NCI-H345 (cell line): ENCODE measurements at regions not wholly inside any gene's neighbourhood (a gene's known extent, or its start where the extent isn't known, plus 50 kb on each side); places are given as distances from the start of the nearest gene placed in this dataset.
A peak's percentile ranks its signal among the peaks of the same experiment; 100 is the strongest.

ENCODE experiments used
- DNase-seq: peaks from one replicate; lab custom pipeline; 2025; lab: John Stamatoyannopoulos, UW

DNA sequence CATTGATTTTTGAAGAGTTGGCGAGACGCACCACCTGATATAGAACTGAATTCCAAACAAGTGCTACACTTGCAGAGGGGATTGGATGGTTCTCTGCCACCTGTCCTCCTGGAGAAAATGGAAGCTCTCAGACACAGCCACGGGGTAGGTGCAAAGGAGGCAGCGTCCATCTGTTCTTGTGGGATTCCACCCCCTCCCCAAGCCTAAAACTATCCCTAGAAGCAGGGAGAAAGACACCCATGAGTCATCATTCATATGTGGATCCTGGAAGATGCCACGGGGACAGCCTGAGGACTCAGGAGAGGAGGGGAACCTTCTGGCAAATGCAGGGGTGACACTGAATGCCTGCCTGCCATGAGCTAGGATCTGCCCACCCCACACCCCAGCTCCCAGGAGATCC is 171.3 kb upstream of the CST7 start:
- no peak for DNase-seq

GRCh38 chr20:24778585-24779031 is 170.5 kb upstream of the CST7 start:
- DNase-seq, result no peak

DNA sequence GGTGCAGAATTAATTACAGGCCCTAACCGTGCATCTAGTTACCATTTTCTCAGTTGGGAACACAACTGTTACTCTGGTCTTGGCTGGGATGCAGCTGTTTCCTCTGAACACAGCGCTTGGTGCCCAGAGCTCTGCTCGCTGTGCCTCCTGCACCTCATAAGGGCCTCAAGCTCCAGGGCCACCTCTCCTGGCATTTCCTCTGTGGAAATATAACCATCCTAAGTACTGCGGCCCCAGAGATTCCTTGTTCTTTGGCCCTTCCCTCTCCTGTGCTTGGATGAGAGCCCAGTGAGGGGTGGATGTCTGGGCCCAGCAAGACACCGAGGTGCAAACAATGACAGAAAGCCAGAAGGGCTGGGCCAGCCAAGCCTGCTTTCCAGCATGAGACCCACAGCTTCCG is 169.9 kb upstream of the CST7 start:
- DNase-seq, result peak; percentile 43

DNA sequence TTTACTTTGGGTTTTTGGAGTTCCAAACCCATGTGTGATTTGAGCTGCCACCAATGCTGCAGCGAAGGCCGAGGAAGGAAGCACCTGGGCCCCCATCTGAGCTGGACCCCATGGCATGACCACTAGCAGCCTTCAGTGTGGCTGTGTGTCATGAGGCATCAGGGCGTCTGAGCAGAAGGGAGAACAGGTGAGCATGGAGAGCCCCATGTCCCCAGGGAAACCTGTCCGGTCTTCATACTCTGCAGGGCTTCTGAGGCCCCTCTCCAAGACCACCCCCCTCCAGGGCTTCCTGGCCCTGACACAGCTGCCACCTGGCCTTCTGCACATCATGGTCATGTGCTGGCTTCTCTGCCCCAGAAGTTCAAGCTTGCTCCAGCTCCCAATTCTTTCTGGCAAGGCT is 169.1 kb upstream of the CST7 start:
- no peak for DNase-seq

DNA sequence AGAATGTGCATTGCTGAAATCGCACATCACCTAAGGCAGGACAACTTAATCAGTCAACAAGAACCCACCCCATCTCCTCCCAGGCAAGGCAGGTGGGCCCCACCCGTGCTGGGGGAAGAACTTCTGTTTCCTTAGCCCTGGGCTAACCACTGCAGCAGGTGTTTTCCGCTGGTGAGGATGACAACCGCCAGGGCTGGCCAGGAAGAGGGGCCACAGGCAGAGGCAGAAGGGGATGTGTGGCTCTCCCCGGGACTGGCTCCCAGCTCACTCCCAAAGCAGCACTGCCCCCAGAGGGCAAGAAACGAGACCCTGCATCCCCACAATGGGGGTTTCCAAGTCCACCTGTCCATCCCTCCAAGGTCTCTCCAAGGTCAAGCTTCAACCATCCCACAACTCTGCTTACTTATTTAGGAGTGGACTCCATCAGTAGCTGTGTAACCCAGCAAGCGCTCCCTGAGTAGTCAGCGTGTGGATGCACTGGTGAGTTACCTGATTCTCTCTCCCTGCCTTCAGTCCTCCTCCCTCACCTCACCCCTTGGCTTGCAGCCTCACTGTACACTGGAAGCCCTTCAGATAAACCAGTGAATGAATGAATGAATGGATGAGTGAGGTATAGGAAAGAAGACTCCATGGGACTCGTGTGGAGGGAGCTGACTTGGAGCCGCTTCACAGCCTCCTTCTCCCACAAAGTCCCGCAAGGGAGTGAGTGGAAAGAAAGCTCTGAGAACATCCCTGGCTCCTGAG is 168.2 kb upstream of the CST7 start:
- no peak for DNase-seq

GRCh38 chr20:24781418-24781980 is 167.6 kb upstream of the CST7 start:
- peak; percentile 27 for DNase-seq

DNA sequence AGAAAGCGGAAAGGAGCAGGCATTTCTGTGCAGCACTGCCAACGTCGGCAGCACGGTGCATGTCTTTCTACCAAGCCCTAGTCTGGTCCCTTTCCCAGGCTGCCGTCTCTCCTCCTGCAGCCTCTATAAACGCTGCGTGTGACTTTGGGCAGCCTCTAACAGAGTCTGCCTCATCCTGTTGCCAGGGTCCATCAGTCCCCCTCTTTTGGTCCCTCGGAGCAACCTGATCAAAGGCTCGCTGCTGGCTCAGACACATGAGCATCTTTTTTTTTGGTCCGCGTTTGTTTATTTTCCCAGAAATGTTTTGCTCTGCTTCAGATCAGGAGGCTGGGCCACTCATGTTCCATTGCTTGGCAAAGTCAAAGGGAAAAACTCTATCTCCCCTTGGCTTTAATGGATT is 166.8 kb upstream of the CST7 start:
- DNase-seq, result no peak

DNA sequence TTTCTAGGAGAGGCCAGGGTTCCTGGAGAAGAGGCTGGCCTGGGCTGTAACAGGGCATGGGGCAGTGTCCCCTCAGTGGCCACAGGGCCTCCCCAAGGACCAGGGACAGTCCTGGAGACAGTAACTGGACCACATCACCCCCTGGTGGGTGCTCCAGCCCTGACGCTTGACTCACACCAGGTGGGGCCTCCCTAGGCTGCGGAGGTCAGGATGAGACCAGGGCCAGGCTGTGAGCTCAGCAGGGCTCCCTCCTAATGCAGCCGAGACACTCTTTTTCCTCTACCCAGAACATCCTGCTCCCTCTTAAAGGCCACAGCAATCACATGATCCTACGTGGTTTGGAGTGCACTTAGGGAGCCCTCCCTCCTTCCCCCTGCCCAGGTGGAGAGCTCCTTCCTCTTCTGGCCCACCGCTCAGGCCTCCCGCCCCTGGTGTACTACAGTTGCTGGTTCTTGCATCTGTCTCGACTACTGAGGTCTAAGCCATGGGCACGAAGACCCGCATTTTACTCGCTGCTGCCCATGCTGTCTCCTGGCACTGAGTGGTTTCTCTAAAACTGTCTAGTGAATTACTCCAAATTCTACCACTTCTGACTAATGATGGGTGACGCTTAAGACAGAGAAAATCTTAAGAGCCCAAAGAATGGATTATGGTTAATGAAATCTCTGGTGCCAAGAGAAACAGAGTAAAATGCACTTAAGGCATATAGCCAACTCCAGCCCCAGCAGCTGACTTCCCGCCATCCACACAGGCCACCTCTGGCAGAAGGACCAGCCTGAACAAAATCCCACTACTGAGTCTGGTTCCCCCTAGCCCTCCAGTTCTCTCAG is 166.1 kb upstream of the CST7 start:
- no peak for DNase-seq

DNA sequence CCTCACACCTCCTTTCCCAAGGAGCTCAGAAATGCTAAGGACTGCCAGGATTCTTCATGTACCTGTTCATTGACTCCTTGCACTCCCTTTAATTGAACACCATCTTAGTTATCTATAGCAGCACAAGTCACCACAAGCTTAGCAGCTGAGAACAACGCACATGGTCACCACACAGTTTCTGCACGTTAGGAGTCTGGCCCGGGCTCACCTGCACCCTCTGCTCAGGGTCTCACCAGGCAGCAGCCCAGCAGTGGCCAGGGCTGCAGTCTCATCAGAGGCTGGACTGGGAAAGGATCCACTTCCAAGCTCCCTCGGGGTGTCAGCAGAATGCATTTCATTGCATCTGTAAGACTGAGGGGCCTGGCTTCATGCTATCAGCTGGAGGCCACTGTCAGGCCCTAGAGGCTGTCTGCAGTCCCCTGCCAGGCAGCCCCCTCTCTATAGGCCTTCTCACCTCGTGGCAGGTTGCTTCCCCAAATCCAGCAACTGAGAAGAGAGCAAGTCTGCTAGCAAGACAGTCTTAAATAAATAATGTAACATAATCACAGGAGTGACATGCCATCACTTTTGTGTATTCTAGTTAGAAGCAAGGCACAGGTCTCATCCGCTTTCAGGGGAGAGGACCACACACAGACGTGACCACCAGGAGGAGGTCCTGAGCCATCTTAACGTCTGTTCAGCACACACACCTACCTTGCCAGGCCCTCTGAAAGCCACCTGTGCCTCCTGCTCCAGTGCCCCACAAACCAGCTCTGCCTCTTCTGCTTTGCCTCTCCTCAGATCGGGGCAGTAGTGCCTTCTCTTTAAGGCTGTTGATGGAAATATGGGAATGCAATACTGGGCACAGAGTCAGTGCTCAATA is 165.2 kb upstream of the CST7 start:
- DNase-seq, result peak; percentile 49

- no peak for DNase-seq
These were observed 164.5 kb upstream of the CST7 start for GRCh38 chr20:24784607-24785006.

DNA sequence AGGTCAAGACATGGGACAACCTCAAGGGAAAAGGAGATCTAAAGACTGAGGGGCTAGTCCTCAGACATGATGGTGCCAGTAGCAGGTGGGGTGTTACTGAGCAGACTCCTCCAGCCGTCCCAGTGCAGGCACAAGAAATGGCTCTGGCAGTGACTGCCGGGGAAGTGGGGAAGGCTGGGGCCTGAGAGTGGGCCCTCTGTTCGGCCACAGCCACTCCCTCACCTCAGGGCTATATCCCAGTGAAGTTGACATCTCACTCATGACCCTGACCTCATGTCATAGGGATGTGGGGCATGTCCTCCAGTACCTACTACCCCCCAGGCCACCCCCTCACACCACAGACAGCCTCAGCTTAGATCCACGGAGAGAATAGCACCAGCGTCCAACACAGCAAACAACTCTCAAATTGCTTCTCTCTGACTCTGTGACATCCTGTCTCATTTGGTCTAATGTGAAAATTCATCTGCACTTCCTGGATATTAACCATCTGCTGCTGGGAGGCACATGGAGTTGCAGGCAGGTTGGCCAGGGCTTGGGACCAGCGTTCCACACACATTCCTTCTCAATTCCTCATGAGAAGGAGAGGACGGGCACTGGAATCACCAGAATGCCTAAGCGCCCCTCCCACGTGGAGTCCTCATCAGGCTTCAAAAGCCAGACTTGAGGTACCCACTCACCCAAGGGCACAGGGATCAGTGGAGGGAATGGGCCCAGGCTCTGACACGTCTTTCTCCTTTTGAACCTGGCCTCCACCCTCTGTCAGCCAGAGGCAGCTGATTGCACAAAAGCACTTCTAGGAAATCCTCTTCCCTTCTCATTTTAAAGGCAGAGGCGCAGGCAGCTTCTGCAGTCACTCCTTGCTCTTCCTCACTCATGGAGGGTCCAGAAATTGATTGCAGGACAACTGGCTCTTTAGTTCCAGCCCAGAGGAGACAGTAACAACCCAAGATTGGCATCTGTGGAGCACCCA is 163.6 kb upstream of the CST7 start:
- DNase-seq, result no peak

DNA sequence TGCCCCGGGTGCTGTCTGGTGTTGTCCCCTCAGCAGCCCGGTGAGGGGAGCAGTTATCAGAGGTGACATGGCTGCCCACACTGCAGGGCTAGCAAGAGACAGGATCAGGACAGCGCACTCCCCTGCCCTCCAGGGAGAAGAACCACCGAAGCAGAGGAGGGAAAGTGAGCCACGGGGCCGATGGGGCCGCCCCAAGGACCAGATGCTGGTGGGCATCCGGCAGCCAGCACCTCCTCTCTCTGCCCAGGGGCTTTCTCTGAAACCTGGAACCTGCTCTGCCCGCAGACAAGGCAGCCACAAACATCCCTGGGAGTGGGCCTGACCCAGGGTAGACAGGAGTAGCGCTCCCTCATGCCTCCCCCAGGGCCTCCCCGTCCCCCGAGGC is 163.0 kb upstream of the CST7 start:
- no peak for DNase-seq

- no peak for DNase-seq
These were observed 162.4 kb upstream of the CST7 start for GRCh38 chr20:24786646-24787045.

- DNase-seq, result no peak
These were observed 162.0 kb upstream of the CST7 start for GRCh38 chr20:24787071-24787470.

- no peak for DNase-seq
These were observed 161.4 kb upstream of the CST7 start for GRCh38 chr20:24787621-24788020.

GRCh38 chr20:24789877-24790276 is 159.2 kb upstream of the CST7 start:
- DNase-seq, result peak; percentile 78

DNA sequence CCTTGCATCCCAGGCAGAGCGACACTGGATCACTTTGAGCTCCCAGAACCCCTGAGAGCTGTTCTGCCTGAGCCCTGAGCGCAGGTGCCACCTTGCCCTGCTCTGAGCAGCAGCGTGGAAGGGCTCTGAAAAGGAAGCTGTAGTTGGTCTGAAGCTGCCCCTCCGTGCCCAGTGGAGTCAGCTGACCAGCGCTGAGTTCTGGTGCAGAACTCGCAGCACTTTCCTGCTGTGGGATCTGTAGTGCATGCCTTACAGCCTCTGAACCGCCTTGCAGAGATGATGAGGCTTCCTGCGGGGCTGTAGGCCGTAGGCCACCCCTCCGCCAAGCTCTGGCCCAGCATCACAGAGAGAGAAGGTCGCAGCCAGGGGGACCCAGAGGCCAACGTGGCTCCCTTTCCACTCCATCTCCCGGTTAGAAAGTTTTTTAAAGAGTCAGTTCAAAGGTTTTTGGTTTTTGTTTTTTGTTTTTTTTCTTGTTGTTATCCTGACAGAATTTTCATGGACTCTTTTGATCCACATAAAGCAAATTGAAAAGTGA is 158.3 kb upstream of the CST7 start:
- DNase-seq, result no peak

GRCh38 chr20:24791953-24792352 is 157.1 kb upstream of the CST7 start:
- no peak for DNase-seq

DNA sequence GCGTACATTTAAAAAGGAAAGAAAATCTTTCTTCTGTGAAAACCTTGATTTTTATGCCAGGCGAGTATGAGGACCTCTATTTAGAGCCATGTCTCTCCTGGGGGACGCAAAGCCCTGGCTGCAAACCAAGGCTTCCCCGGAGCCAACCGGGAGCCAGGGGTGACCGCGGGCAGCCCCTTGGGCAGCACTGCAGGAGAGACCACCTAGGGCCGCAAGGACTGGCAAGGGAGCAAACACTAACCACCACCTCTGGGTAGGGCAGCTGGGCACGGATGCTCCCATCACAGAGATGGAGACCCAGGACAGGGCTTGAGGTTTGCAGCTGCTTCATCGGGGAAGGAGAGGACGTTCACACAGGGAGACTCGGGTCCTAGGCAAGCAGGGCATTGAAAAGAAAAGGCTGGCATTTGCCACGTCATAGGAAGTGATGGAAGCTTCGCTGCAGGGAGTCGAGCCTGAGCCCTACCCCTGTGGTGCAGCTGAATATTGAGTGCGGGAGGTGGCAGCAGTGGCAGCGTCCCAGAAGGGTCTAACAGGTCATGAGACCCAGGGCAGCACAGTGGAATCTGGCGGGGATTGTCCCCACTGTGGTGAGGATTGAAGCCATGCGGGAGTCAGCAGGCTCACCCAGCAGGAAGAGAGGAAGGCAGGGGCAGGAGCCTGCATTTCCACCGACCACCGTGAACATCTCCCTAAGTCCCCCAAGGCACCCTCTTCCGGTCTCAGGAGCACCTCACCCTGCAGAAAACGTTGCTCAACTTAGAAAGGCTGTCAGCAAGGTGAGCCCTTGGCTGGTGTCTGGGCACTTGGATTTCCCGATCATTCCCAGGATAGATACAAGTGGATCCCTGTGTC is 156.2 kb upstream of the CST7 start:
- DNase-seq, result no peak

GRCh38 chr20:24795436-24795835 is 153.6 kb upstream of the CST7 start:
- no peak for DNase-seq
